K562 (cell line): ENCODE measurements at regions not wholly inside any gene's neighbourhood (a gene's known extent, or its start where the extent isn't known, plus 50 kb on each side); places are given as distances from the start of the nearest gene placed in this dataset.

Experiments
- CREB1 ChIP-seq, 2 experiments: sonication (generic) in 1 of 2; formaldehyde crosslinking in 1 of 2; IDR thresholded peaks; 2 replicates each; pipeline versions ENCODE4 v1.6.1 to v1.8.0; 2012 to 2022; ENCODE audit warnings: inconsistent platforms in 1 of 2, mild to moderate bottlenecking in 1 of 2, missing genetic modification reagents in 1 of 2, moderate library complexity in 1 of 2
- CREM ChIP-seq: IDR thresholded peaks from 2 replicates; pipeline ENCODE4 v1.6.1; 2014; ENCODE audit warnings: antibody characterized with exemption, low read depth
- CTCF ChIP-seq, 3 experiments: IDR thresholded peaks in 2 of 3; conservative IDR thresholded peaks in 1 of 3; 2 replicates each; pipeline ENCODE4 v1.5.1; 2011 to 2012; ENCODE audit warnings: low read length in 3 of 3, mild to moderate bottlenecking in 3 of 3, control low read depth in 2 of 3, improper control_type of control experiment in 1 of 3, inconsistent platforms in 1 of 3, low read depth in 1 of 3, mixed read lengths in 1 of 3, moderate library complexity in 1 of 3; ENCODE audit not compliant: insufficient read depth in 2 of 3
- ELF4 ChIP-seq: fragments of 450-650 bp; formaldehyde crosslinking; IDR thresholded peaks from 2 replicates; pipeline ENCODE4 v1.4.0; 2022; ENCODE audit warnings: missing genetic modification characterization
- EP300 ChIP-seq: IDR thresholded peaks from 2 replicates; pipeline ENCODE4 v1.6.1; 2012; ENCODE audit warnings: low read length, improper control_type of control experiment
- NELFE ChIP-seq: IDR thresholded peaks from 2 replicates; pipeline ENCODE4 v1.6.1; 2011; ENCODE audit warnings: mild to moderate bottlenecking; ENCODE audit not compliant: insufficient read depth, insufficient read length
- RBM25 ChIP-seq: fragments of 200-400 bp; formaldehyde crosslinking; IDR thresholded peaks from 2 replicates; pipeline ENCODE4 v1.6.1; 2018; ENCODE audit warnings: low read length, low read depth, moderate library complexity; ENCODE audit not compliant: severe bottlenecking
- TCF3 ChIP-seq: sonication (generic); formaldehyde crosslinking; IDR thresholded peaks from 2 replicates; pipeline ENCODE4 v1.4.0; 2020; ENCODE audit warnings: mild to moderate bottlenecking, missing genetic modification reagents
- TEAD4 ChIP-seq, 2 experiments: sonication (generic) in 1 of 2; formaldehyde crosslinking in 1 of 2; IDR thresholded peaks; 2 replicates each; pipeline versions ENCODE4 v1.6.1 to v1.8.0; 2012 to 2022; ENCODE audit warnings: borderline replicate concordance in 1 of 2, inconsistent platforms in 1 of 2, low read length in 1 of 2, mild to moderate bottlenecking in 1 of 2, missing genetic modification reagents in 1 of 2
- ZNF561 ChIP-seq: fragments of 450-650 bp; formaldehyde crosslinking; conservative IDR thresholded peaks from 2 replicates; pipeline ENCODE4 v1.4.0; 2020; ENCODE audit warnings: mild to moderate bottlenecking, moderate library complexity
- TF ChIP-seq, protein P1 (sequence below): sonication (generic); formaldehyde crosslinking; IDR thresholded peaks from 2 replicates; pipeline ENCODE4 v1.8.1; 2023; ENCODE audit warnings: mild to moderate bottlenecking, missing genetic modification reagents, moderate library complexity

DNA sequence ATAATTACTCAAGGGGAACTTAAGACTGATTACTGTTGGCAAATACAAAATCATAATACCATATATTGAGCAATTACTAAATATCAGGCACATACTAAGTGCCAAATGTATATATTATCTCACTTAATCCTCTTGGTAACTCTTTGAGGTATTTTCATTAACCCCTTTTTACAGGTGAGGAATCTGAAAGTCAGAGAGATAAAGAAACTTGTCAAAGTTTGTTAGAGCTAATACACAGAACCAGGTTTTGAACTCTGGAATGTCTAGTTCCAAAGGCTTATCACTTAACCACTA is 80.3 kb downstream of the LLPH start:
- no peak for TF ChIP-seq TEAD4 (IDR thresholded peaks at IDR 0.05; ENCODE audit: low read length)
- TF ChIP-seq TEAD4 (CRISPR knock-in tag; IDR thresholded peaks at IDR 0.05; ENCODE audit: borderline replicate concordance): no peak
- TF ChIP-seq TCF3 (CRISPR knock-in tag): no peak
- TF ChIP-seq CTCF (IDR thresholded peaks at IDR 0.05 in 2 of 3, conservative IDR thresholded peaks at IDR 0.05 in 1 of 3; ENCODE audit: insufficient read depth in 2 of 3, low read depth in 1 of 3, low read length in 3 of 3): no peak
- TF ChIP-seq, protein P1, sequence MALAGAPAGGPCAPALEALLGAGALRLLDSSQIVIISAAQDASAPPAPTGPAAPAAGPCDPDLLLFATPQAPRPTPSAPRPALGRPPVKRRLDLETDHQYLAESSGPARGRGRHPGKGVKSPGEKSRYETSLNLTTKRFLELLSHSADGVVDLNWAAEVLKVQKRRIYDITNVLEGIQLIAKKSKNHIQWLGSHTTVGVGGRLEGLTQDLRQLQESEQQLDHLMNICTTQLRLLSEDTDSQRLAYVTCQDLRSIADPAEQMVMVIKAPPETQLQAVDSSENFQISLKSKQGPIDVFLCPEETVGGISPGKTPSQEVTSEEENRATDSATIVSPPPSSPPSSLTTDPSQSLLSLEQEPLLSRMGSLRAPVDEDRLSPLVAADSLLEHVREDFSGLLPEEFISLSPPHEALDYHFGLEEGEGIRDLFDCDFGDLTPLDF: no peak
- no peak for TF ChIP-seq ELF4 (CRISPR knock-in tag)
- TF ChIP-seq NELFE: no peak
- no peak for TF ChIP-seq EP300
- TF ChIP-seq ZNF561 (CRISPR knock-in tag): no peak
- no peak for TF ChIP-seq CREM
- TF ChIP-seq RBM25: no peak
- no peak for TF ChIP-seq CREB1 (IDR thresholded peaks at IDR 0.05)
- no peak for TF ChIP-seq CREB1 (CRISPR knock-in tag; IDR thresholded peaks at IDR 0.05)
